ENCODE measurements at regions not wholly inside any gene's neighbourhood (a gene's known extent, or its start where the extent isn't known, plus 50 kb on each side); places are given as distances from the start of the nearest gene placed in this dataset.

- TF ChIP-seq, protein P1, sequence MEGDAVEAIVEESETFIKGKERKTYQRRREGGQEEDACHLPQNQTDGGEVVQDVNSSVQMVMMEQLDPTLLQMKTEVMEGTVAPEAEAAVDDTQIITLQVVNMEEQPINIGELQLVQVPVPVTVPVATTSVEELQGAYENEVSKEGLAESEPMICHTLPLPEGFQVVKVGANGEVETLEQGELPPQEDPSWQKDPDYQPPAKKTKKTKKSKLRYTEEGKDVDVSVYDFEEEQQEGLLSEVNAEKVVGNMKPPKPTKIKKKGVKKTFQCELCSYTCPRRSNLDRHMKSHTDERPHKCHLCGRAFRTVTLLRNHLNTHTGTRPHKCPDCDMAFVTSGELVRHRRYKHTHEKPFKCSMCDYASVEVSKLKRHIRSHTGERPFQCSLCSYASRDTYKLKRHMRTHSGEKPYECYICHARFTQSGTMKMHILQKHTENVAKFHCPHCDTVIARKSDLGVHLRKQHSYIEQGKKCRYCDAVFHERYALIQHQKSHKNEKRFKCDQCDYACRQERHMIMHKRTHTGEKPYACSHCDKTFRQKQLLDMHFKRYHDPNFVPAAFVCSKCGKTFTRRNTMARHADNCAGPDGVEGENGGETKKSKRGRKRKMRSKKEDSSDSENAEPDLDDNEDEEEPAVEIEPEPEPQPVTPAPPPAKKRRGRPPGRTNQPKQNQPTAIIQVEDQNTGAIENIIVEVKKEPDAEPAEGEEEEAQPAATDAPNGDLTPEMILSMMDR (IDR thresholded peaks at IDR 0.05), result no peak
- no peak for TF ChIP-seq POLR2AphosphoS5 (IDR thresholded peaks at IDR 0.05)
Observed at GRCh38 chr6:40645043-40645442, 57.9 kb upstream of the LRFN2 start.
